ENCODE measurements at regions not wholly inside any gene's neighbourhood (a gene's known extent, or its start where the extent isn't known, plus 50 kb on each side); places are given as distances from the start of the nearest gene placed in this dataset.
"Not testable (repeated sequence)": the region's sequence is repeated elsewhere in the genome, so short reads cannot be mapped to it uniquely, and the experiment has no call there.

DNA sequence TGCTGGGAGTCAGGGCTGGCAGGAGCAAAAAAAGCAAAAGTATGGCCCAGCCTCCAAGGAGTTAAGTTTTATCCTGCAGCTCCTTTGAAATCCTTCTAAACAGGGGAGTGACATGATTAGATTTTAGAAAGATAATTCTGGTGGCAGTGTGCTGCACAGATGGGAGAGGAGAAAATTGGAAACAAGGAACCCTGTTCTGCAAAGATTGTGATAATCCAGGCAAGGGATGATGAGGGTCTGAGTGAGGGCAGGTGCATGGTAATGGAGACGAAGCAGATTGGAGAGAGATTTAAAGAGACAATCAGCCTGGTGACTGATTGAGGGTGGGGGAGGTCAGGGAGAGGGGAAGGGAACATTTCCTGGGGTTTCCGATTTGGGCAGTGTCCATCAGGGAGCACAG lies 444.7 kb upstream of the PODXL start:
- no peaks in the 10 kb centered on the region for H3F3A ChIP-seq (ENCODE audit: insufficient read depth, low read length)
- no peaks in the 10 kb centered on the region for H3K27me3 ChIP-seq (ENCODE audit: insufficient read depth, low read length)
- no peaks in the 10 kb centered on the region for H3K36me3 ChIP-seq (ENCODE audit: insufficient read depth, low read length)
- no peaks in the 10 kb centered on the region for H4K20me1 ChIP-seq (ENCODE audit: insufficient read depth, low read length)
- H3K9ac ChIP-seq (ENCODE audit: low read length): no peak overlapping the region
- no peak overlapping the region for H3K4me2 ChIP-seq (ENCODE audit: low read length)
- no peaks in the 10 kb centered on the region for H3K9me2 ChIP-seq (ENCODE audit: low read depth, low read length)
- TF ChIP-seq, protein P1, sequence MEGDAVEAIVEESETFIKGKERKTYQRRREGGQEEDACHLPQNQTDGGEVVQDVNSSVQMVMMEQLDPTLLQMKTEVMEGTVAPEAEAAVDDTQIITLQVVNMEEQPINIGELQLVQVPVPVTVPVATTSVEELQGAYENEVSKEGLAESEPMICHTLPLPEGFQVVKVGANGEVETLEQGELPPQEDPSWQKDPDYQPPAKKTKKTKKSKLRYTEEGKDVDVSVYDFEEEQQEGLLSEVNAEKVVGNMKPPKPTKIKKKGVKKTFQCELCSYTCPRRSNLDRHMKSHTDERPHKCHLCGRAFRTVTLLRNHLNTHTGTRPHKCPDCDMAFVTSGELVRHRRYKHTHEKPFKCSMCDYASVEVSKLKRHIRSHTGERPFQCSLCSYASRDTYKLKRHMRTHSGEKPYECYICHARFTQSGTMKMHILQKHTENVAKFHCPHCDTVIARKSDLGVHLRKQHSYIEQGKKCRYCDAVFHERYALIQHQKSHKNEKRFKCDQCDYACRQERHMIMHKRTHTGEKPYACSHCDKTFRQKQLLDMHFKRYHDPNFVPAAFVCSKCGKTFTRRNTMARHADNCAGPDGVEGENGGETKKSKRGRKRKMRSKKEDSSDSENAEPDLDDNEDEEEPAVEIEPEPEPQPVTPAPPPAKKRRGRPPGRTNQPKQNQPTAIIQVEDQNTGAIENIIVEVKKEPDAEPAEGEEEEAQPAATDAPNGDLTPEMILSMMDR (IDR thresholded peaks at IDR 0.05; ENCODE audit: low read length): no peak
- no peak for TF ChIP-seq EZH2 (IDR thresholded peaks at IDR 0.05; ENCODE audit: borderline replicate concordance, low read length)
- no peak overlapping the region for H3K27ac ChIP-seq (ENCODE audit: low read depth, low read length, poor library complexity, severe bottlenecking)
- H3K79me2 ChIP-seq (ENCODE audit: insufficient read depth, low read length): no peaks in the 10 kb centered on the region
- H3K9me3 ChIP-seq (ENCODE audit: low read length): no peaks in the 10 kb centered on the region
- no peak overlapping the region for H3K4me3 ChIP-seq (ENCODE audit: low read depth, low read length, poor library complexity, severe bottlenecking)
- H3K4me1 ChIP-seq (ENCODE audit: insufficient read depth, low read length, severe bottlenecking): no peaks in the 10 kb centered on the region
- no peak overlapping the region for H2AFZ ChIP-seq (ENCODE audit: low read length)

- Histone ChIP-seq H4K20me1 (ENCODE audit: insufficient read depth, low read length) (no peaks in the 10 kb centered on the region), H3K4me1 (ENCODE audit: insufficient read depth, low read length, severe bottlenecking) (no peaks in the 10 kb centered on the region), H3K36me3 (ENCODE audit: insufficient read depth, low read length) (no peaks in the 10 kb centered on the region), H3K9me3 (ENCODE audit: low read length) (no peaks in the 10 kb centered on the region), H3K79me2 (ENCODE audit: insufficient read depth, low read length) (no peaks in the 10 kb centered on the region), H2AFZ (ENCODE audit: low read length) (no peak overlapping the region), H3K4me3 (ENCODE audit: low read depth, low read length, poor library complexity, severe bottlenecking) (no peak overlapping the region), H3K4me2 (ENCODE audit: low read length) (no peak overlapping the region), H3K9me2 (ENCODE audit: low read depth, low read length) (no peaks in the 10 kb centered on the region), H3K27ac (ENCODE audit: low read depth, low read length, poor library complexity, severe bottlenecking) (no peak overlapping the region), H3F3A (ENCODE audit: insufficient read depth, low read length) (no peaks in the 10 kb centered on the region), H3K9ac (ENCODE audit: low read length) (no peak overlapping the region), H3K27me3 (ENCODE audit: insufficient read depth, low read length) (no peaks in the 10 kb centered on the region)
- TF ChIP-seq, protein P1 (IDR thresholded peaks at IDR 0.05; ENCODE audit: low read length): no peak
- TF ChIP-seq EZH2 (IDR thresholded peaks at IDR 0.05; ENCODE audit: borderline replicate concordance, low read length): no peak
These were observed 442.8 kb upstream of the PODXL start for GRCh38 chr7:131999193-131999592.

DNA sequence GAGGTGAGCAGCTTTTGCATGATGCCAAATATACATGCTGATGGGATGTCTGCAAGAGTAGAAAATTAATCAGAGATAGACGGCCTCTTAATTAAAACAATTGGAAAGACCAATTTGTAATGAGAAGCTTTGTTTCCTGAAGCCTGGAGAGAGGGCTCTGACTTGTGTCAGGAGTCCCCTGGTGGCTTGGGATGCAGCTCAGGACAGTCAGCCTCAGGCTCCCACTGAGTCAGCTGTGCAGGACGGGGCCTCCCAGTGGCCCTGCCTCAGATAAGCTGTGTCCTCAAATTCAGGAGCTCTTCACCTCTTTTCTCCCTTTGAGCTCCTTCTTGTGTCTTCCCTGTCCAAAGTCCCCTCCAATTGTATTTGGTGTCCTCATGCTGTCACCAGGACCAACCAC lies 438.9 kb upstream of the PODXL start:
- Histone ChIP-seq H3K4me1 (ENCODE audit: insufficient read depth, low read length, severe bottlenecking) (no peaks in the 10 kb centered on the region), H3K4me2 (ENCODE audit: low read length) (no peak overlapping the region), H3K9ac (ENCODE audit: low read length) (no peak overlapping the region), H2AFZ (ENCODE audit: low read length) (no peak overlapping the region), H3K9me2 (ENCODE audit: low read depth, low read length) (no peaks in the 10 kb centered on the region), H3K79me2 (ENCODE audit: insufficient read depth, low read length) (no peaks in the 10 kb centered on the region), H3K9me3 (ENCODE audit: low read length) (no peaks in the 10 kb centered on the region), H3K27ac (ENCODE audit: low read depth, low read length, poor library complexity, severe bottlenecking) (no peak overlapping the region), H3F3A (ENCODE audit: insufficient read depth, low read length) (no peaks in the 10 kb centered on the region), H4K20me1 (ENCODE audit: insufficient read depth, low read length) (no peaks in the 10 kb centered on the region), H3K27me3 (ENCODE audit: insufficient read depth, low read length) (no peaks in the 10 kb centered on the region), H3K4me3 (ENCODE audit: low read depth, low read length, poor library complexity, severe bottlenecking) (no peak overlapping the region), H3K36me3 (ENCODE audit: insufficient read depth, low read length) (no peaks in the 10 kb centered on the region)
- TF ChIP-seq EZH2 (IDR thresholded peaks at IDR 0.05; ENCODE audit: borderline replicate concordance, low read length): no peak
- TF ChIP-seq, protein P1 (IDR thresholded peaks at IDR 0.05; ENCODE audit: low read length): no peak

GRCh38 chr7:131981069-131981468 lies 424.6 kb upstream of the PODXL start:
- not testable (repeated sequence) for H3K4me1 ChIP-seq (ENCODE audit: insufficient read depth, low read length, severe bottlenecking); H3K79me2 ChIP-seq (ENCODE audit: insufficient read depth, low read length); H3F3A ChIP-seq (ENCODE audit: insufficient read depth, low read length); H3K9ac ChIP-seq (ENCODE audit: low read length); H2AFZ ChIP-seq (ENCODE audit: low read length); H3K9me2 ChIP-seq (ENCODE audit: low read depth, low read length); H3K4me3 ChIP-seq (ENCODE audit: low read depth, low read length, poor library complexity, severe bottlenecking); H4K20me1 ChIP-seq (ENCODE audit: insufficient read depth, low read length); H3K9me3 ChIP-seq (ENCODE audit: low read length); H3K36me3 ChIP-seq (ENCODE audit: insufficient read depth, low read length); H3K27me3 ChIP-seq (ENCODE audit: insufficient read depth, low read length); H3K4me2 ChIP-seq (ENCODE audit: low read length); H3K27ac ChIP-seq (ENCODE audit: low read depth, low read length, poor library complexity, severe bottlenecking)

- not testable (repeated sequence) for H4K20me1 ChIP-seq (ENCODE audit: insufficient read depth, low read length); H3K9me3 ChIP-seq (ENCODE audit: low read length); H3K79me2 ChIP-seq (ENCODE audit: insufficient read depth, low read length); H3K27ac ChIP-seq (ENCODE audit: low read depth, low read length, poor library complexity, severe bottlenecking); H3K9ac ChIP-seq (ENCODE audit: low read length); H3K4me2 ChIP-seq (ENCODE audit: low read length); H3F3A ChIP-seq (ENCODE audit: insufficient read depth, low read length); H3K4me3 ChIP-seq (ENCODE audit: low read depth, low read length, poor library complexity, severe bottlenecking); H3K9me2 ChIP-seq (ENCODE audit: low read depth, low read length); H3K4me1 ChIP-seq (ENCODE audit: insufficient read depth, low read length, severe bottlenecking); H3K27me3 ChIP-seq (ENCODE audit: insufficient read depth, low read length); H2AFZ ChIP-seq (ENCODE audit: low read length); H3K36me3 ChIP-seq (ENCODE audit: insufficient read depth, low read length)
These were observed 421.7 kb upstream of the PODXL start for GRCh38 chr7:131978118-131978517.
